ENCODE measurements at regions not wholly inside any gene's neighbourhood (a gene's known extent, or its start where the extent isn't known, plus 50 kb on each side); places are given as distances from the start of the nearest gene placed in this dataset.

DNA sequence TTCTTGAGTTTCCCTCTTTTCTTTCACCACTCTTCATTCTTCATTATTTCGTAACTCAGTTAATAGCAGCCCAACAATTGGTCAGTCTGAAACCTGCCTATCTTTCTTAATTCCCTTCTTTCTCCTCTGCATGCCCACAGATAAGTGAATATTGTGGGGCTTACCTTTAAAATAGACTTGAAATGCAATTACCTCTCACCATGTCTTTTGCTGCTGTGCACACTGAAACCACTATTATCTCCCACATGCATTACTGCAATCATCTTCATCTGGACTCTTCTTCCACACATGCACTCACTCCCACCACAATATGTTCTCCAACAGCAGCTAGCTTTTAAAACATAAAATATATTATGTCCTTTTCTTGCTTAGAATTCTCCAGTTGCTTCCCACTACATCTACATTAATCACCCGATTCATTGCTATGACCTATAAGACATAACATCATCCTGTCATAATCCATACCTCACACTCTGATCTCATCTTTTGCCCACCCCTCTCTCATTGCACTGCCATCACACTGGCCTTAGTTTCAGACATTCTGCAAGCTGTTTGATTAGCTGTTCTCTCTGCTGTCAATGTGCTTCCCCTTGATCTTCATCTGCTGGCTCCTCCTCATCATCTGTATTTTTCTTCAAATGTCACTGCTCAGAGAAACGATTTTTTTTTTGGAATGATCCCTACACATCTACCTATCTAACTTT, 304.8 kb downstream of the PTPRC start:
- H3K4me3 ChIP-seq (ENCODE audit: low read depth in 2 of 2, low read length in 2 of 2): no peak overlapping the region
- ATAC-seq (no peak), DNase-seq (ENCODE audit: low read depth, low spot score) (no peak)
- ChIA-PET POLR2A (no interaction called here), CTCF (no interaction called here)
- intact Hi-C loops (cut with micrococcal nuclease; ENCODE audit: unreplicated experiment): no loop called here
- no peaks in the 10 kb centered on the region for H3K27me3 ChIP-seq (ENCODE audit: control insufficient read depth, insufficient read depth, low read length)
- no peaks in the 10 kb centered on the region for H3K4me1 ChIP-seq (ENCODE audit: control insufficient read depth, insufficient read depth, low read length)
- in situ Hi-C loops (cut with HindIII; ENCODE audit: low pct_unique_long_range_greater_than_20kb, low sequenced_read_pairs): no loop called here
- no peaks in the 10 kb centered on the region for H3K36me3 ChIP-seq (ENCODE audit: control insufficient read depth, insufficient read depth, low read length)
- TF ChIP-seq, protein P1, sequence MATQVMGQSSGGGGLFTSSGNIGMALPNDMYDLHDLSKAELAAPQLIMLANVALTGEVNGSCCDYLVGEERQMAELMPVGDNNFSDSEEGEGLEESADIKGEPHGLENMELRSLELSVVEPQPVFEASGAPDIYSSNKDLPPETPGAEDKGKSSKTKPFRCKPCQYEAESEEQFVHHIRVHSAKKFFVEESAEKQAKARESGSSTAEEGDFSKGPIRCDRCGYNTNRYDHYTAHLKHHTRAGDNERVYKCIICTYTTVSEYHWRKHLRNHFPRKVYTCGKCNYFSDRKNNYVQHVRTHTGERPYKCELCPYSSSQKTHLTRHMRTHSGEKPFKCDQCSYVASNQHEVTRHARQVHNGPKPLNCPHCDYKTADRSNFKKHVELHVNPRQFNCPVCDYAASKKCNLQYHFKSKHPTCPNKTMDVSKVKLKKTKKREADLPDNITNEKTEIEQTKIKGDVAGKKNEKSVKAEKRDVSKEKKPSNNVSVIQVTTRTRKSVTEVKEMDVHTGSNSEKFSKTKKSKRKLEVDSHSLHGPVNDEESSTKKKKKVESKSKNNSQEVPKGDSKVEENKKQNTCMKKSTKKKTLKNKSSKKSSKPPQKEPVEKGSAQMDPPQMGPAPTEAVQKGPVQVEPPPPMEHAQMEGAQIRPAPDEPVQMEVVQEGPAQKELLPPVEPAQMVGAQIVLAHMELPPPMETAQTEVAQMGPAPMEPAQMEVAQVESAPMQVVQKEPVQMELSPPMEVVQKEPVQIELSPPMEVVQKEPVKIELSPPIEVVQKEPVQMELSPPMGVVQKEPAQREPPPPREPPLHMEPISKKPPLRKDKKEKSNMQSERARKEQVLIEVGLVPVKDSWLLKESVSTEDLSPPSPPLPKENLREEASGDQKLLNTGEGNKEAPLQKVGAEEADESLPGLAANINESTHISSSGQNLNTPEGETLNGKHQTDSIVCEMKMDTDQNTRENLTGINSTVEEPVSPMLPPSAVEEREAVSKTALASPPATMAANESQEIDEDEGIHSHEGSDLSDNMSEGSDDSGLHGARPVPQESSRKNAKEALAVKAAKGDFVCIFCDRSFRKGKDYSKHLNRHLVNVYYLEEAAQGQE (IDR thresholded peaks at IDR 0.05; ENCODE audit: insufficient read depth in 1 of 2, low read depth in 2 of 2, low read length in 1 of 2): no peak
- TF ChIP-seq, protein P2, sequence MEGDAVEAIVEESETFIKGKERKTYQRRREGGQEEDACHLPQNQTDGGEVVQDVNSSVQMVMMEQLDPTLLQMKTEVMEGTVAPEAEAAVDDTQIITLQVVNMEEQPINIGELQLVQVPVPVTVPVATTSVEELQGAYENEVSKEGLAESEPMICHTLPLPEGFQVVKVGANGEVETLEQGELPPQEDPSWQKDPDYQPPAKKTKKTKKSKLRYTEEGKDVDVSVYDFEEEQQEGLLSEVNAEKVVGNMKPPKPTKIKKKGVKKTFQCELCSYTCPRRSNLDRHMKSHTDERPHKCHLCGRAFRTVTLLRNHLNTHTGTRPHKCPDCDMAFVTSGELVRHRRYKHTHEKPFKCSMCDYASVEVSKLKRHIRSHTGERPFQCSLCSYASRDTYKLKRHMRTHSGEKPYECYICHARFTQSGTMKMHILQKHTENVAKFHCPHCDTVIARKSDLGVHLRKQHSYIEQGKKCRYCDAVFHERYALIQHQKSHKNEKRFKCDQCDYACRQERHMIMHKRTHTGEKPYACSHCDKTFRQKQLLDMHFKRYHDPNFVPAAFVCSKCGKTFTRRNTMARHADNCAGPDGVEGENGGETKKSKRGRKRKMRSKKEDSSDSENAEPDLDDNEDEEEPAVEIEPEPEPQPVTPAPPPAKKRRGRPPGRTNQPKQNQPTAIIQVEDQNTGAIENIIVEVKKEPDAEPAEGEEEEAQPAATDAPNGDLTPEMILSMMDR (IDR thresholded peaks at IDR 0.05): no peak
- TF ChIP-seq TCF7L2 (IDR thresholded peaks at IDR 0.05; ENCODE audit: low read depth, low read length) (no peak), POLR2AphosphoS5 (IDR thresholded peaks at IDR 0.05; ENCODE audit: low read depth, low read length) (no peak), SIN3A (IDR thresholded peaks at IDR 0.05; ENCODE audit: borderline replicate concordance, insufficient read depth, low read depth, low read length) (no peak)
- H3K27ac ChIP-seq (ENCODE audit: low read length): no peak overlapping the region
- BruUV-seq (replicated peaks): no TSS peak
- H3K9me3 ChIP-seq (ENCODE audit: control insufficient read depth, insufficient read depth, low read depth, low read length): no peaks in the 10 kb centered on the region

- no peak overlapping the region for H3K4me3 ChIP-seq (ENCODE audit: low read depth in 2 of 2, low read length in 2 of 2)
- ATAC-seq (no peak), DNase-seq (ENCODE audit: low read depth, low spot score) (no peak)
- H3K9me3 ChIP-seq (ENCODE audit: control insufficient read depth, insufficient read depth, low read depth, low read length): no peaks in the 10 kb centered on the region
- BruUV-seq (replicated peaks): no TSS peak
- no peaks in the 10 kb centered on the region for H3K4me1 ChIP-seq (ENCODE audit: control insufficient read depth, insufficient read depth, low read length)
- no peaks in the 10 kb centered on the region for H3K36me3 ChIP-seq (ENCODE audit: control insufficient read depth, insufficient read depth, low read length)
- POLR2A ChIA-PET: no interaction called here
- H3K27ac ChIP-seq (ENCODE audit: low read length): no peak overlapping the region
- intact Hi-C loops (cut with micrococcal nuclease; ENCODE audit: unreplicated experiment): no loop called here
- CTCF ChIA-PET: no interaction called here
- TF ChIP-seq, protein P2 (IDR thresholded peaks at IDR 0.05): no peak
- TF ChIP-seq TCF7L2 (IDR thresholded peaks at IDR 0.05; ENCODE audit: low read depth, low read length) (no peak), POLR2AphosphoS5 (IDR thresholded peaks at IDR 0.05; ENCODE audit: low read depth, low read length) (no peak), SIN3A (IDR thresholded peaks at IDR 0.05; ENCODE audit: borderline replicate concordance, insufficient read depth, low read depth, low read length) (no peak)
- TF ChIP-seq, protein P1 (IDR thresholded peaks at IDR 0.05; ENCODE audit: insufficient read depth in 1 of 2, low read depth in 2 of 2, low read length in 1 of 2): no peak
- H3K27me3 ChIP-seq (ENCODE audit: control insufficient read depth, insufficient read depth, low read length): no peaks in the 10 kb centered on the region
- in situ Hi-C loops (cut with HindIII; ENCODE audit: low pct_unique_long_range_greater_than_20kb, low sequenced_read_pairs): no loop called here
Observed at GRCh38 chr1:198947456-198947855, 308.6 kb downstream of the PTPRC start.
